IMR-90 (cell line): ENCODE measurements at regions not wholly inside any gene's neighbourhood (a gene's known extent, or its start where the extent isn't known, plus 50 kb on each side); places are given as distances from the start of the nearest gene placed in this dataset.

Source experiments
- CEBPB ChIP-seq: IDR thresholded peaks from 2 replicates; pipeline ENCODE4 v1.6.1; 2012; ENCODE audit warnings: low read depth, low read length, improper control_type of control experiment
- POLR2A ChIP-seq: IDR thresholded peaks from 2 replicates; pipeline ENCODE4 v1.6.1; 2012; ENCODE audit warnings: mild to moderate bottlenecking, low read depth, low read length
- SMC3 ChIP-seq: fragments of 150-350 bp; IDR thresholded peaks from 2 replicates; pipeline ENCODE4 v1.6.1; 2016; ENCODE audit warnings: low read depth, mild to moderate bottlenecking, antibody characterized with exemption, low read length, moderate library complexity
- TF ChIP-seq, protein P1 (sequence below): fragments of 150-350 bp; IDR thresholded peaks from 2 replicates; pipeline ENCODE4 v1.6.1; 2017; ENCODE audit warnings: mild to moderate bottlenecking, antibody characterized with exemption, low read length, low read depth
- TF ChIP-seq, protein P2 (sequence below): conservative IDR thresholded peaks from 2 replicates; pipeline ENCODE4 v1.5.1; 2012; ENCODE audit warnings: mild to moderate bottlenecking, low read depth, low read length, improper control_type of control experiment

DNA sequence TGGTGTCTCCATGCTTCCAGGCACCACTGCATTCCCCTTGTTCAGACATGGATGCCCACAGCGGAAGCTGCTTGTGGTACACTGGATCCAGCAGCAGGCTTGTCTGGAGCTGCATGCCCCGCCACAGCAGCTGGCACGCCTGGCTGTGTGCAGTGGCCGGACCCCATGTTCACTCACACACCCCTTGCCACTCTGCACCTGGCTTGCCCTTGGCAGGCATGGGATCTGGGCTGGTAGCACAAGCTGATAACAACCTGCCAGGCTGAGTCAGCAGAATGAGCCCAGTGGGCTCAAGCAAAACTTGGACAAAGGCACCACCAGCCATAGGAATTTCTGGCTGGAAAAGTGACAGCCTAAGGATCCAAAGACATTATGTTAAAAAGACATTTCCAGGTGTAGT is 91.8 kb upstream of the TMEM168 start:
- TF ChIP-seq, protein P1, sequence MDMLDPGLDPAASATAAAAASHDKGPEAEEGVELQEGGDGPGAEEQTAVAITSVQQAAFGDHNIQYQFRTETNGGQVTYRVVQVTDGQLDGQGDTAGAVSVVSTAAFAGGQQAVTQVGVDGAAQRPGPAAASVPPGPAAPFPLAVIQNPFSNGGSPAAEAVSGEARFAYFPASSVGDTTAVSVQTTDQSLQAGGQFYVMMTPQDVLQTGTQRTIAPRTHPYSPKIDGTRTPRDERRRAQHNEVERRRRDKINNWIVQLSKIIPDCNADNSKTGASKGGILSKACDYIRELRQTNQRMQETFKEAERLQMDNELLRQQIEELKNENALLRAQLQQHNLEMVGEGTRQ: no peak
- TF ChIP-seq, protein P2, sequence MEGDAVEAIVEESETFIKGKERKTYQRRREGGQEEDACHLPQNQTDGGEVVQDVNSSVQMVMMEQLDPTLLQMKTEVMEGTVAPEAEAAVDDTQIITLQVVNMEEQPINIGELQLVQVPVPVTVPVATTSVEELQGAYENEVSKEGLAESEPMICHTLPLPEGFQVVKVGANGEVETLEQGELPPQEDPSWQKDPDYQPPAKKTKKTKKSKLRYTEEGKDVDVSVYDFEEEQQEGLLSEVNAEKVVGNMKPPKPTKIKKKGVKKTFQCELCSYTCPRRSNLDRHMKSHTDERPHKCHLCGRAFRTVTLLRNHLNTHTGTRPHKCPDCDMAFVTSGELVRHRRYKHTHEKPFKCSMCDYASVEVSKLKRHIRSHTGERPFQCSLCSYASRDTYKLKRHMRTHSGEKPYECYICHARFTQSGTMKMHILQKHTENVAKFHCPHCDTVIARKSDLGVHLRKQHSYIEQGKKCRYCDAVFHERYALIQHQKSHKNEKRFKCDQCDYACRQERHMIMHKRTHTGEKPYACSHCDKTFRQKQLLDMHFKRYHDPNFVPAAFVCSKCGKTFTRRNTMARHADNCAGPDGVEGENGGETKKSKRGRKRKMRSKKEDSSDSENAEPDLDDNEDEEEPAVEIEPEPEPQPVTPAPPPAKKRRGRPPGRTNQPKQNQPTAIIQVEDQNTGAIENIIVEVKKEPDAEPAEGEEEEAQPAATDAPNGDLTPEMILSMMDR: no peak
- TF ChIP-seq CEBPB: no peak
- no peak for TF ChIP-seq POLR2A
- TF ChIP-seq SMC3: no peak
